ENCODE measurements at regions not wholly inside any gene's neighbourhood (a gene's known extent, or its start where the extent isn't known, plus 50 kb on each side); places are given as distances from the start of the nearest gene placed in this dataset.

DNA sequence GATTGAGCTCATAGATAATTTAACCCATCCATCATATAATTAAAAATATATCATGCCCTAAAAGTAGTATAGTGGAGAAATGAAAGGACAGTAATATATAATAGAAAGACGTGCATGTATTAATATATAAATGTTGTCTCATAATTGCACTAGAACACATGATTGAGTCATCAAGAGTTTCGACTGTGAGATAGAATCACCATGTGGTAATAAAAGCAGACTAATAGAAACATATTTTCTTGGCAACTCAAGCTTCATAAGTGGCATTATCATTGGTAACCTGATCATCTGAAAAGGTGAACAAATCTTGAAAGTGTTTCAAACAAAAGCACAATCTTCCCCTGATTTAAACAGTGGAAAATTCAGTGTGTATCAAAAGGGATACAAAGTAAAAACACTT, 188.8 kb downstream of the CYRIA start:
- no peak overlapping the region for H3K4me3 ChIP-seq (ENCODE audit: low read length)
- no peaks in the 10 kb centered on the region for H3K4me1 ChIP-seq (ENCODE audit: insufficient read depth, low read length)
- TF ChIP-seq, protein P1, sequence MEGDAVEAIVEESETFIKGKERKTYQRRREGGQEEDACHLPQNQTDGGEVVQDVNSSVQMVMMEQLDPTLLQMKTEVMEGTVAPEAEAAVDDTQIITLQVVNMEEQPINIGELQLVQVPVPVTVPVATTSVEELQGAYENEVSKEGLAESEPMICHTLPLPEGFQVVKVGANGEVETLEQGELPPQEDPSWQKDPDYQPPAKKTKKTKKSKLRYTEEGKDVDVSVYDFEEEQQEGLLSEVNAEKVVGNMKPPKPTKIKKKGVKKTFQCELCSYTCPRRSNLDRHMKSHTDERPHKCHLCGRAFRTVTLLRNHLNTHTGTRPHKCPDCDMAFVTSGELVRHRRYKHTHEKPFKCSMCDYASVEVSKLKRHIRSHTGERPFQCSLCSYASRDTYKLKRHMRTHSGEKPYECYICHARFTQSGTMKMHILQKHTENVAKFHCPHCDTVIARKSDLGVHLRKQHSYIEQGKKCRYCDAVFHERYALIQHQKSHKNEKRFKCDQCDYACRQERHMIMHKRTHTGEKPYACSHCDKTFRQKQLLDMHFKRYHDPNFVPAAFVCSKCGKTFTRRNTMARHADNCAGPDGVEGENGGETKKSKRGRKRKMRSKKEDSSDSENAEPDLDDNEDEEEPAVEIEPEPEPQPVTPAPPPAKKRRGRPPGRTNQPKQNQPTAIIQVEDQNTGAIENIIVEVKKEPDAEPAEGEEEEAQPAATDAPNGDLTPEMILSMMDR (IDR thresholded peaks at IDR 0.05), result no peak
- H3K36me3 ChIP-seq (ENCODE audit: insufficient read depth, low read length), result no peaks in the 10 kb centered on the region
- H3K9me3 ChIP-seq (ENCODE audit: control insufficient read depth in 1 of 2, insufficient read depth in 1 of 2, low read length in 2 of 2), result no peaks in the 10 kb centered on the region
- H3K27me3 ChIP-seq (ENCODE audit: control insufficient read depth in 1 of 2, insufficient read depth in 2 of 2, low read length in 2 of 2), result no peaks in the 10 kb centered on the region
- CTCF ChIA-PET, result no interaction called here
- DNase-seq, result no peak
- Mint-ChIP-seq H3K9me3 (no peaks in the 10 kb centered on the region), H3K36me3 (ENCODE audit: low read depth) (no peaks in the 10 kb centered on the region), H3K4me1 (ENCODE audit: low read depth) (no peaks in the 10 kb centered on the region), H3K27me3 (no peaks in the 10 kb centered on the region), H3K4me3 (no peak overlapping the region), H3K27ac (no peak overlapping the region)
- no peak overlapping the region for H3K27ac ChIP-seq (ENCODE audit: low read depth in 1 of 2, low read length in 2 of 2)
- no peak for ATAC-seq (ENCODE audit: poor library complexity)
- POLR2A ChIA-PET, result no interaction called here
- intact Hi-C loops (cut with DNase I, micrococcal nuclease), result no loop called here

DNA sequence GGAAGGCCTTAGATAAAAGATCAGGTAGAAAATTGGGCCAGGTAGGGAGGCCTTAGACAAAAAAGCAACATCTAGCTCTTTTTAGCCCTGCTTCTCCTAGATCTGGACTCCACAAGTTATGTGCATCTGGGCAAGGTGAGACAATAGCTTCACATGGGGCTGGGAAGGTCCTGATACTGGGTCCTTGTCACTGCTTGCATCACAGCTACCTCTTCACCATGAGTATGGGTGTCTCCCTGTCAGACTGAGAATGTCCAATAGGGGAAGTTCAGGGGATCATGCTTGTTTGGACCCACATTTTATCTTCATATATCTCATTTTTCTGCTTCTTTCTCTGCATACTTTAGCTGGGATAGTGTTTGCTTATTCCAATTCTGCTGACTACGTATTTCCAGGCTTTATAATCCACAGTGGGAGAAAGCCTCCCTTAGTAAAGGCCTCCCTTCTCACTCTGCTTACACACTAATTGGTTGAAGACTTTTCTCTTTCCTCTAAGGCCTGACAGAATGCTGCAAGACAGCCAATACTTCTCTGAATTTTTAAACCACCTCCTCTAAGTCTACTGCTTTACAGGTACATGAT, 189.6 kb downstream of the CYRIA start:
- CTCF ChIA-PET, result no interaction called here
- POLR2A ChIA-PET, result no interaction called here
- TF ChIP-seq, protein P1 (IDR thresholded peaks at IDR 0.05), result no peak
- Mint-ChIP-seq H3K4me3 (no peak overlapping the region), H3K27ac (no peak overlapping the region), H3K9me3 (no peaks in the 10 kb centered on the region), H3K27me3 (peaks cover 5% of the 10 kb centered on the region), H3K4me1 (ENCODE audit: low read depth) (no peaks in the 10 kb centered on the region), H3K36me3 (ENCODE audit: low read depth) (no peaks in the 10 kb centered on the region)
- Histone ChIP-seq H3K4me3 (ENCODE audit: low read length) (no peak overlapping the region), H3K36me3 (ENCODE audit: insufficient read depth, low read length) (no peaks in the 10 kb centered on the region), H3K4me1 (ENCODE audit: insufficient read depth, low read length) (no peaks in the 10 kb centered on the region), H3K9me3 (ENCODE audit: control insufficient read depth in 1 of 2, insufficient read depth in 1 of 2, low read length in 2 of 2) (no peaks in the 10 kb centered on the region), H3K27ac (ENCODE audit: low read depth in 1 of 2, low read length in 2 of 2) (no peak overlapping the region), H3K27me3 (ENCODE audit: control insufficient read depth in 1 of 2, insufficient read depth in 2 of 2, low read length in 2 of 2) (no peaks in the 10 kb centered on the region)
- ATAC-seq (ENCODE audit: poor library complexity), result no peak
- intact Hi-C loops (cut with DNase I, micrococcal nuclease), result no loop called here
- no peak for DNase-seq

DNA sequence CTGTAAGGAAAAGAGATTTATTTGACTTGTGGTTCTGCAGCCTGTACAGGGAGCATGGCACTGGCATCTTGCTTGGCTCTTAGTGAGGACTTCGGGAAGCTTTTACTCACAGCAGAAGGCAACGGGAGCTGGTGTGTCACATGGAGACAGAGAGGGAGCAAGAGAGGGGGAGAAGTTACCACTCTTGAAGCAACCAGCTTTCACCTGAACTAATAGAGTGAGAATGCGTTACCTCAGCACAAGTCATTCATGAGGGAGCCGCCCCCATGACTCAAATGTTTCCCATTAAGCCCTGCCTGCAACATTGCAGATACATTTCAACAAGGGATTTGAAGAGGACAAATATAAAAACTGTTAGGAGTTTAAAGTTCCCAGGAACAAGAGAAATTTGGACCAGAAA, 190.0 kb downstream of the CYRIA start:
- TF ChIP-seq, protein P1 (IDR thresholded peaks at IDR 0.05), result no peak
- H3K27ac Mint-ChIP-seq, result no peak overlapping the region

More for the DNA sequence above, 190.0 kb downstream of the CYRIA start:
- Mint-ChIP-seq H3K4me1 (ENCODE audit: low read depth) (no peaks in the 10 kb centered on the region), H3K27me3 (peaks cover 5% of the 10 kb centered on the region), H3K36me3 (ENCODE audit: low read depth) (no peaks in the 10 kb centered on the region), H3K4me3 (no peak overlapping the region), H3K9me3 (no peaks in the 10 kb centered on the region)
- ATAC-seq (ENCODE audit: poor library complexity) (no peak), DNase-seq (no peak)
- intact Hi-C loops (cut with DNase I, micrococcal nuclease), result no loop called here
- Histone ChIP-seq H3K9me3 (ENCODE audit: control insufficient read depth in 1 of 2, insufficient read depth in 1 of 2, low read length in 2 of 2) (no peaks in the 10 kb centered on the region), H3K27me3 (ENCODE audit: control insufficient read depth in 1 of 2, insufficient read depth in 2 of 2, low read length in 2 of 2) (no peaks in the 10 kb centered on the region), H3K27ac (ENCODE audit: low read depth in 1 of 2, low read length in 2 of 2) (no peak overlapping the region), H3K4me3 (ENCODE audit: low read length) (no peak overlapping the region), H3K36me3 (ENCODE audit: insufficient read depth, low read length) (no peaks in the 10 kb centered on the region), H3K4me1 (ENCODE audit: insufficient read depth, low read length) (no peaks in the 10 kb centered on the region)
- ChIA-PET CTCF (no interaction called here), POLR2A (no interaction called here)
